ENCODE measurements at regions not wholly inside any gene's neighbourhood (a gene's known extent, or its start where the extent isn't known, plus 50 kb on each side); places are given as distances from the start of the nearest gene placed in this dataset.
A peak's percentile ranks its signal among the peaks of the same experiment; 100 is the strongest.

DNA sequence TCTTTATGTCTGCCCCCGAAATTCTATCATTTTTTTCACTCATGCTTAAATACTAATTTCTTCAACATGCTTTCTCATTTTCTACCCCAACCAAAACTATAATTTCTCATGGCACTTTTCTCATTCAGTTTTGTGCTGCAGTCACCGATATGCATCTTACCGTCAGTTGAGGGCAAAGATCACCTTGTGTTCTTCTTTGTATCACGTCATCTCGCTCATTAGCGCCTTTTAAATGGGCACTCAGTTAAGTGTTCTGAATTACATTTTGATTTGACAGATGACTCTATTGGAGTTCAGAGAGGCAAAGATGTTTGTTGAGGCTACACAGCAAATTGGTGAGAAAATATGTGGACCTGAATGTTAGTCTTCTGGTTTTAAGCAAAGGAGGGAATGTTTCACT, 211.7 kb upstream of the GLRA1 start:
- Histone ChIP-seq H3K36me3 (no peaks in the 10 kb centered on the region), H3K9me3 (no peaks in the 10 kb centered on the region), H3K27me3 (no peaks in the 10 kb centered on the region), H3K4me3 (no peak overlapping the region), H3K27ac (no peak overlapping the region), H3K4me1 (no peaks in the 10 kb centered on the region)
- DNase-seq, result no peak
- in situ Hi-C loops (cut with MboI; ENCODE audit: low pct_ligation_motif_present in 1 of 4, low pct_unique_long_range_greater_than_20kb in 1 of 4, low sequenced_read_pairs in 3 of 4) (loop anchor here in 1 of 4 donors (25.0 kb wide), 1 partner anchor 299 kb away; no protein-coding TSS in a partner anchor), intact Hi-C loops (cut with DNase I; ENCODE audit: low total_unique reads) (no loop called here)
- WGBS, 2 donors (ENCODE audit: low coverage in 1 of 2), result 80 to 84% methylated on average over 6 of the region's 6 CpGs
- no peak for TF ChIP-seq POLR2A (IDR thresholded peaks at IDR 0.05)
- no peak for TF ChIP-seq POLR2AphosphoS5 (IDR thresholded peaks at IDR 0.05)
- TF ChIP-seq EP300 (IDR thresholded peaks at IDR 0.05; ENCODE audit: low read depth), result no peak

DNA sequence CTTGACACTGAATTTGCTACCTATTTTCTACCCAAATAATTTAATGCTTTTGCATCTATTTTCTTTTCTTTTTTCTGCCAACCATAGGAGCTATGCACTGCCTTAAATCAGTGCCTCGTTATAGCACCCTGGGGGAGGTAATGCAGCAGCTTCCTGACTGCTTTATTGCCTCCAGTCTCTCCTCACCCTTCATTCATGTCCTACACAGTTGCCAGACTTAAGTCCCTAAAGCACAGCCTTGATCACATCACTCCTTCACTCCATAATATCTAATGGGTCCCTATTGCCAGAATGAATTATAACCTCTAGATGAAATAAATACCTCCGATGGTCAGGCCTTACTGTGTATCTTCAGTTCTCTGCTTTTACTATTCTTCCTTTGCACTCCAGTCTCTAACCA, 211.2 kb upstream of the GLRA1 start:
- Histone ChIP-seq H3K27ac (no peak overlapping the region), H3K9me3 (no peaks in the 10 kb centered on the region), H3K4me1 (no peaks in the 10 kb centered on the region), H3K4me3 (no peak overlapping the region), H3K27me3 (no peaks in the 10 kb centered on the region), H3K36me3 (no peaks in the 10 kb centered on the region)
- WGBS, 2 donors (ENCODE audit: low coverage in 1 of 2), result 57 to 74% methylated on average over 2 of the region's 2 CpGs
- no peak for DNase-seq
- no peak for TF ChIP-seq EP300 (IDR thresholded peaks at IDR 0.05; ENCODE audit: low read depth)
- no peak for TF ChIP-seq POLR2AphosphoS5 (IDR thresholded peaks at IDR 0.05)
- no peak for TF ChIP-seq POLR2A (IDR thresholded peaks at IDR 0.05)
- TF ChIP-seq, protein P1, sequence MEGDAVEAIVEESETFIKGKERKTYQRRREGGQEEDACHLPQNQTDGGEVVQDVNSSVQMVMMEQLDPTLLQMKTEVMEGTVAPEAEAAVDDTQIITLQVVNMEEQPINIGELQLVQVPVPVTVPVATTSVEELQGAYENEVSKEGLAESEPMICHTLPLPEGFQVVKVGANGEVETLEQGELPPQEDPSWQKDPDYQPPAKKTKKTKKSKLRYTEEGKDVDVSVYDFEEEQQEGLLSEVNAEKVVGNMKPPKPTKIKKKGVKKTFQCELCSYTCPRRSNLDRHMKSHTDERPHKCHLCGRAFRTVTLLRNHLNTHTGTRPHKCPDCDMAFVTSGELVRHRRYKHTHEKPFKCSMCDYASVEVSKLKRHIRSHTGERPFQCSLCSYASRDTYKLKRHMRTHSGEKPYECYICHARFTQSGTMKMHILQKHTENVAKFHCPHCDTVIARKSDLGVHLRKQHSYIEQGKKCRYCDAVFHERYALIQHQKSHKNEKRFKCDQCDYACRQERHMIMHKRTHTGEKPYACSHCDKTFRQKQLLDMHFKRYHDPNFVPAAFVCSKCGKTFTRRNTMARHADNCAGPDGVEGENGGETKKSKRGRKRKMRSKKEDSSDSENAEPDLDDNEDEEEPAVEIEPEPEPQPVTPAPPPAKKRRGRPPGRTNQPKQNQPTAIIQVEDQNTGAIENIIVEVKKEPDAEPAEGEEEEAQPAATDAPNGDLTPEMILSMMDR (IDR thresholded peaks at IDR 0.05), result no peak
- intact Hi-C loops (cut with DNase I; ENCODE audit: low total_unique reads) (no loop called here), in situ Hi-C loops (cut with MboI; ENCODE audit: low pct_ligation_motif_present in 1 of 4, low pct_unique_long_range_greater_than_20kb in 1 of 4, low sequenced_read_pairs in 3 of 4) (loop anchor here in 1 of 4 donors (25.0 kb wide), 1 partner anchor 299 kb away; no protein-coding TSS in a partner anchor)

- in situ Hi-C loops (cut with MboI; ENCODE audit: low pct_ligation_motif_present in 1 of 4, low pct_unique_long_range_greater_than_20kb in 1 of 4, low sequenced_read_pairs in 3 of 4) (loop anchor here in 1 of 4 donors (25.0 kb wide), 1 partner anchor 288 kb away; no protein-coding TSS in a partner anchor), intact Hi-C loops (cut with DNase I; ENCODE audit: low total_unique reads) (no loop called here)
- Histone ChIP-seq H3K27me3 (no peaks in the 10 kb centered on the region), H3K27ac (no peak overlapping the region), H3K36me3 (no peaks in the 10 kb centered on the region), H3K4me3 (no peak overlapping the region), H3K4me1 (no peaks in the 10 kb centered on the region), H3K9me3 (no peaks in the 10 kb centered on the region)
- no peak for DNase-seq
- TF ChIP-seq POLR2A (IDR thresholded peaks at IDR 0.05), result no peak
- TF ChIP-seq EP300 (IDR thresholded peaks at IDR 0.05; ENCODE audit: low read depth), result no peak
- WGBS, 2 donors (ENCODE audit: low coverage in 1 of 2), result 73 to 79% methylated on average over 2 to 7 of the region's 7 CpGs
These were observed 201.1 kb upstream of the GLRA1 start for GRCh38 chr5:152125661-152126205.

- in situ Hi-C loops (cut with MboI; ENCODE audit: low pct_ligation_motif_present in 1 of 4, low pct_unique_long_range_greater_than_20kb in 1 of 4, low sequenced_read_pairs in 3 of 4), result loop anchor here in 1 of 4 donors (25.0 kb wide), 1 partner anchor 287 kb away; no protein-coding TSS in a partner anchor
- no peak overlapping the region for H3K4me3 ChIP-seq
These were observed 199.9 kb upstream of the GLRA1 start for GRCh38 chr5:152124409-152125041.

More at GRCh38 chr5:152124409-152125041, 199.9 kb upstream of the GLRA1 start:
- H3K27ac ChIP-seq, result no peak overlapping the region
- DNase-seq, result peak; percentile 14
- 56 to 59% methylated on average over 10 to 12 of the region's 12 CpGs for WGBS, 2 donors (ENCODE audit: low coverage in 1 of 2)
- intact Hi-C loops (cut with DNase I; ENCODE audit: low total_unique reads), result no loop called here
- H3K36me3 ChIP-seq, result no peaks in the 10 kb centered on the region
- H3K4me1 ChIP-seq, result no peaks in the 10 kb centered on the region
- TF ChIP-seq EP300 (IDR thresholded peaks at IDR 0.05; ENCODE audit: low read depth), result no peak
- no peak for TF ChIP-seq POLR2A (IDR thresholded peaks at IDR 0.05)
- TF ChIP-seq, protein P1 (IDR thresholded peaks at IDR 0.05), result no peak
- H3K27me3 ChIP-seq, result no peaks in the 10 kb centered on the region
- no peaks in the 10 kb centered on the region for H3K9me3 ChIP-seq
